B cell (primary cell): ENCODE measurements at regions not wholly inside any gene's neighbourhood (a gene's known extent, or its start where the extent isn't known, plus 50 kb on each side); places are given as distances from the start of the nearest gene placed in this dataset.

Experiments used
- ATAC-seq: fragments of 200-7000 bp; cut with Tn5 transposase; one replicate; pipeline ENCODE4 v1.10.0; 2021; ENCODE audit warnings: low read depth, mild to moderate bottlenecking, moderate number of reproducible peaks, moderate library complexity
- CTCF ChIA-PET: fragments of 350-600 bp; sonication (Branson Sonifier 250); formaldehyde crosslinking; loops from one replicate; lab custom pipeline; 2021; ENCODE audit warnings: antibody characterized with exemption, inconsistent platforms; lab: Charles Lee
- POLR2A ChIA-PET: fragments of 350-600 bp; sonication (Branson Sonifier 250); formaldehyde crosslinking; loops from one replicate; lab custom pipeline; 2021; ENCODE audit warnings: antibody characterized with exemption; lab: Charles Lee
- DNase-seq: peaks from one replicate; pipeline ENCODE4 v3.0.0; 2013
- H2AFZ ChIP-seq: 2 replicates; pipeline ENCODE4 v1.6.1; 2012; ENCODE audit warnings: mild to moderate bottlenecking, low read depth, low read length; ENCODE audit not compliant: insufficient read depth, poor library complexity, severe bottlenecking
- H3K27ac ChIP-seq, 2 donors: 1 replicate in 1 of 2; 2 replicates in 1 of 2; pipeline ENCODE4 v1.5.1; 2012 to 2013; ENCODE audit warnings: low read length in 2 of 2, mild to moderate bottlenecking in 2 of 2, moderate library complexity in 1 of 2
- H3K27me3 ChIP-seq, 4 experiments: fragments of 200-600 bp in 1 of 4; sonication (generic) in 1 of 4; replicated peaks in 1 of 4; 1 replicate in 2 of 4; 2 replicates in 2 of 4; pipeline versions ENCODE4 v1.6.1 to v1.7.0; 2013 to 2016; ENCODE audit warnings: low read length in 3 of 4, mild to moderate bottlenecking in 2 of 4, mixed read lengths in 1 of 4, moderate library complexity in 1 of 4; ENCODE audit not compliant: insufficient read depth in 4 of 4, control insufficient read depth in 3 of 4; ENCODE audit errors: control extremely low read depth in 1 of 4
- H3K36me3 ChIP-seq, 2 experiments: replicated peaks in 1 of 2; 1 replicate in 1 of 2; 2 replicates in 1 of 2; pipeline versions ENCODE4 v1.6.1 to v1.7.1; 2013; ENCODE audit warnings: low read length in 1 of 2; ENCODE audit not compliant: insufficient read depth in 2 of 2, control insufficient read depth in 1 of 2; ENCODE audit errors: control extremely low read depth in 1 of 2, extremely low read depth in 1 of 2
- H3K4me1 ChIP-seq, 2 donors: fragments of 200-600 bp in 1 of 2; sonication (generic) in 1 of 2; 1 replicate in 1 of 2; 2 replicates in 1 of 2; pipeline versions ENCODE4 v1.5.1 to v1.6.1; 2013 to 2017; ENCODE audit warnings: low read length in 2 of 2; ENCODE audit not compliant: control insufficient read depth in 2 of 2, insufficient read depth in 2 of 2
- H3K4me2 ChIP-seq: replicated peaks from 2 replicates; pipeline ENCODE3; 2012; ENCODE audit warnings: mild to moderate bottlenecking, low read depth, low read length; ENCODE audit not compliant: poor library complexity, severe bottlenecking
- H3K4me3 ChIP-seq, 5 experiments: fragments of 200-600 bp in 1 of 5; sonication (generic) in 1 of 5; 1 replicate in 3 of 5; 2 replicates in 2 of 5; pipeline versions ENCODE4 v1.5.1 to v1.7.0; 2011 to 2016; ENCODE audit warnings: low read length in 4 of 5, mild to moderate bottlenecking in 4 of 5, low read depth in 2 of 5, control low read depth in 1 of 5, moderate library complexity in 1 of 5; ENCODE audit not compliant: insufficient read depth in 1 of 5; ENCODE audit errors: control extremely low read depth in 1 of 5, extremely low read depth in 1 of 5
- H3K79me2 ChIP-seq: fragments of 200-600 bp; sonication (generic); one replicate; pipeline ENCODE4 v1.6.0; 2016; ENCODE audit warnings: low read length; ENCODE audit not compliant: control insufficient read depth, insufficient read depth
- H3K9ac ChIP-seq: fragments of 200-600 bp; sonication (generic); 2 replicates; pipeline ENCODE4 v1.6.1; 2017; ENCODE audit warnings: mild to moderate bottlenecking, low read length, moderate library complexity
- H3K9me3 ChIP-seq, 3 donors: one replicate each; pipeline versions ENCODE4 v1.6.1 to v1.7.1; 2013; ENCODE audit warnings: low read length in 2 of 3; ENCODE audit not compliant: control insufficient read depth in 2 of 3, insufficient read depth in 1 of 3; ENCODE audit errors: control extremely low read depth in 1 of 3
- H4K20me1 ChIP-seq: 2 replicates; pipeline ENCODE4 v1.6.0; 2012; ENCODE audit warnings: mild to moderate bottlenecking, low read length; ENCODE audit not compliant: insufficient read depth, control insufficient read depth, poor library complexity, severe bottlenecking
- H3K27ac Mint-ChIP-seq: one replicate; pipeline ENCODE4 v1.8.0; 2021; ENCODE audit warnings: mixed read lengths
- H3K27me3 Mint-ChIP-seq: one replicate; pipeline ENCODE4 v1.8.0; 2021; ENCODE audit warnings: mixed read lengths
- H3K4me1 Mint-ChIP-seq: one replicate; pipeline ENCODE4 v1.8.0; 2021; ENCODE audit warnings: mixed read lengths
- H3K4me3 Mint-ChIP-seq: one replicate; pipeline ENCODE4 v1.8.0; 2021; ENCODE audit warnings: mixed read lengths
- H3K9me3 Mint-ChIP-seq: one replicate; pipeline ENCODE4 v1.8.0; 2022; ENCODE audit warnings: mixed read lengths; ENCODE audit not compliant: insufficient read depth
- CTCF ChIP-seq: fragments of 200-600 bp; IDR thresholded peaks from one replicate; pipeline ENCODE4 v1.8.0; 2022; ENCODE audit warnings: antibody characterized with exemption, mild to moderate bottlenecking
- EZH2 ChIP-seq: IDR thresholded peaks from 2 replicates; pipeline ENCODE4 v1.6.1; 2012; ENCODE audit warnings: borderline replicate concordance, low read depth, mild to moderate bottlenecking, moderate library complexity, low read length; ENCODE audit not compliant: insufficient read depth, poor library complexity, severe bottlenecking
- WGBS: methylation state at CpG from one replicate; pipeline ENCODE4 v1.1.5; 2013; ENCODE audit warnings: missing lambda C conversion rate; ENCODE audit not compliant: insufficient coverage; 5-methylcytosine and 5-hydroxymethylcytosine counted together
- intact Hi-C: fragments of 100-400 bp; cut with micrococcal nuclease; formaldehyde crosslinking; loops from one replicate; pipeline ENCODE4 v1.10.0; 2022

GRCh38 chr16:77037696-77038347 is 153.2 kb upstream of the MON1B start:
- Histone ChIP-seq H2AFZ (no peak overlapping the region), H3K36me3 (no peaks in the 10 kb centered on the region), H3K79me2 (no peaks in the 10 kb centered on the region), H3K27ac (no peak overlapping the region), H3K9me3 (no peaks in the 10 kb centered on the region), H4K20me1 (no peaks in the 10 kb centered on the region), H3K4me3 (no peak overlapping the region), H3K27me3 (no peaks in the 10 kb centered on the region), H3K4me1 (no peaks in the 10 kb centered on the region), H3K9ac (no peak overlapping the region), H3K4me2 (no peak overlapping the region)
- WGBS = 77% methylated on average over 2 of the region's 2 CpGs
- ChIA-PET POLR2A (no interaction called here), CTCF (no interaction called here)
- no peaks in the 10 kb centered on the region for H3K27me3 Mint-ChIP-seq
- no peaks in the 10 kb centered on the region for H3K4me1 Mint-ChIP-seq
- H3K9me3 Mint-ChIP-seq = peaks cover 4% of the 10 kb centered on the region
- no peak for ATAC-seq
- intact Hi-C loops = no loop called here
- no peak overlapping the region for H3K4me3 Mint-ChIP-seq
- TF ChIP-seq EZH2 (no peak), CTCF (no peak)
- no peak overlapping the region for H3K27ac Mint-ChIP-seq
- DNase-seq = no peak

GRCh38 chr16:77041468-77041867 is 149.5 kb upstream of the MON1B start:
- ChIA-PET POLR2A (no interaction called here), CTCF (no interaction called here)
- DNase-seq = no peak
- Histone ChIP-seq H3K36me3 (no peaks in the 10 kb centered on the region), H3K4me1 (no peaks in the 10 kb centered on the region), H3K9ac (no peak overlapping the region), H2AFZ (no peak overlapping the region), H3K27ac (no peak overlapping the region), H3K4me3 (no peak overlapping the region), H4K20me1 (no peaks in the 10 kb centered on the region), H3K9me3 (no peaks in the 10 kb centered on the region), H3K27me3 (no peaks in the 10 kb centered on the region), H3K79me2 (no peaks in the 10 kb centered on the region), H3K4me2 (no peak overlapping the region)
- TF ChIP-seq CTCF (no peak), EZH2 (no peak)
- no peak overlapping the region for H3K27ac Mint-ChIP-seq
- H3K27me3 Mint-ChIP-seq = no peaks in the 10 kb centered on the region
- no peak overlapping the region for H3K4me3 Mint-ChIP-seq
- intact Hi-C loops = no loop called here
- ATAC-seq = no peak
- no peaks in the 10 kb centered on the region for H3K4me1 Mint-ChIP-seq
- no peaks in the 10 kb centered on the region for H3K9me3 Mint-ChIP-seq
- WGBS = no CpG with 5 or more reads among the region's 5 CpGs
